ENCODE measurements at regions not wholly inside any gene's neighbourhood (a gene's known extent, or its start where the extent isn't known, plus 50 kb on each side); places are given as distances from the start of the nearest gene placed in this dataset.

- DNase-seq: no peak
Observed at GRCh38 chr2:220961143-220961860, 610.8 kb downstream of the EPHA4 start.

GRCh38 chr2:220962556-220962955 is 609.5 kb downstream of the EPHA4 start:
- DNase-seq: no peak

GRCh38 chr2:220963076-220963475 is 609.0 kb downstream of the EPHA4 start:
- no peak for DNase-seq

- DNase-seq: no peak
Observed at GRCh38 chr2:220963930-220964329, 608.2 kb downstream of the EPHA4 start.

- DNase-seq: no peak
Observed at GRCh38 chr2:220966636-220967035, 605.5 kb downstream of the EPHA4 start.

GRCh38 chr2:220969348-220969747 is 602.8 kb downstream of the EPHA4 start:
- no peak for DNase-seq

GRCh38 chr2:220980966-220981675 is 591.0 kb downstream of the EPHA4 start:
- no peak for DNase-seq

- no peak for DNase-seq
Observed at GRCh38 chr2:220981926-220982325, 590.2 kb downstream of the EPHA4 start.

GRCh38 chr2:220985561-220985960 is 586.5 kb downstream of the EPHA4 start:
- DNase-seq: no peak

- DNase-seq: no peak
Observed at GRCh38 chr2:220987839-220988238, 584.3 kb downstream of the EPHA4 start.

GRCh38 chr2:220991972-220992371 is 580.1 kb downstream of the EPHA4 start:
- DNase-seq: no peak

- DNase-seq: no peak
Observed at GRCh38 chr2:220994846-220995245, 577.3 kb downstream of the EPHA4 start.

- no peak for DNase-seq
Observed at GRCh38 chr2:220995581-220995980, 576.5 kb downstream of the EPHA4 start.

- no peak for DNase-seq
Observed at GRCh38 chr2:220998156-220998555, 573.9 kb downstream of the EPHA4 start.

GRCh38 chr2:220999356-220999755 is 572.7 kb downstream of the EPHA4 start:
- no peak for DNase-seq

GRCh38 chr2:221001381-221001801 is 570.7 kb downstream of the EPHA4 start:
- no peak for DNase-seq

GRCh38 chr2:221002101-221002685 is 569.9 kb downstream of the EPHA4 start:
- no peak for DNase-seq

- DNase-seq: no peak
Observed at GRCh38 chr2:221005338-221005737, 566.8 kb downstream of the EPHA4 start.

GRCh38 chr2:221006084-221006483 is 566.0 kb downstream of the EPHA4 start:
- DNase-seq: no peak

- no peak for DNase-seq
Observed at GRCh38 chr2:221016551-221016950, 555.6 kb downstream of the EPHA4 start.

GRCh38 chr2:221018262-221018661 is 553.8 kb downstream of the EPHA4 start:
- no peak for DNase-seq

GRCh38 chr2:221019668-221020067 is 552.4 kb downstream of the EPHA4 start:
- no peak for DNase-seq

- no peak for DNase-seq
Observed at GRCh38 chr2:221022554-221022953, 549.5 kb downstream of the EPHA4 start.

GRCh38 chr2:221025398-221025797 is 546.7 kb downstream of the EPHA4 start:
- DNase-seq: no peak
